Upper lobe of left lung (tissue), 4 donors: ENCODE measurements at regions not wholly inside any gene's neighbourhood (a gene's known extent, or its start where the extent isn't known, plus 50 kb on each side); places are given as distances from the start of the nearest gene placed in this dataset.

Experiments
- CTCF ChIP-seq, 6 experiments: fragments of 450-650 bp in 4 of 6; fragments of 200-600 bp in 2 of 6; sonication (generic) in 2 of 6; IDR thresholded peaks; one replicate each; pipeline ENCODE4 v1.5.1; 2016 to 2019; ENCODE audit warnings: antibody characterized with exemption in 6 of 6
- POLR2A ChIP-seq, 4 donors: fragments of 450-650 bp; IDR thresholded peaks; one replicate each; pipeline ENCODE4 v1.5.1; 2016 to 2017; ENCODE audit warnings: antibody characterized with exemption in 4 of 4, mild to moderate bottlenecking in 2 of 4
- POLR2AphosphoS5 ChIP-seq, 2 donors: sonication (generic); formaldehyde crosslinking; IDR thresholded peaks; one replicate each; pipeline ENCODE4 v1.5.1; 2017; ENCODE audit warnings: antibody characterized with exemption in 2 of 2

- TF ChIP-seq POLR2A (IDR thresholded peaks at IDR 0.05) (no peak), CTCF (IDR thresholded peaks at IDR 0.05) (no peak), POLR2AphosphoS5 (IDR thresholded peaks at IDR 0.05) (no peak)
These were observed 105.6 kb downstream of the LIPG start for GRCh38 chr18:49667462-49667861.
